Left lung (tissue), 4 donors: ENCODE measurements at regions not wholly inside any gene's neighbourhood (a gene's known extent, or its start where the extent isn't known, plus 50 kb on each side); places are given as distances from the start of the nearest gene placed in this dataset.

ENCODE experiments used
- ATAC-seq: fragments of 200-7000 bp; cut with Tn5 transposase; one replicate; pipeline ENCODE4 v1.9.1; 2020; ENCODE audit warnings: moderate library complexity
- DNase-seq, 4 donors: peaks; one replicate each; pipeline ENCODE4 v3.0.0-alpha.2; 2013 to 2020
- H3K27ac ChIP-seq, 2 donors: fragments of 200-600 bp; sonication (generic) in 1 of 2; one replicate each; pipeline versions ENCODE4 v1.5.0 to v1.8.0; 2020 to 2021
- H3K27me3 ChIP-seq, 2 donors: fragments of 200-600 bp; sonication (generic) in 1 of 2; one replicate each; pipeline versions ENCODE4 v1.5.0 to v1.8.0; 2020 to 2021
- H3K36me3 ChIP-seq, 2 donors: fragments of 200-600 bp; sonication (generic) in 1 of 2; one replicate each; pipeline versions ENCODE4 v1.5.0 to v1.8.0; 2020 to 2021
- H3K4me1 ChIP-seq, 2 donors: fragments of 200-600 bp; one replicate each; pipeline ENCODE4 v1.8.0; 2021
- H3K4me3 ChIP-seq, 2 donors: fragments of 200-600 bp; sonication (generic) in 1 of 2; one replicate each; pipeline versions ENCODE4 v1.5.0 to v1.8.0; 2020 to 2021; ENCODE audit warnings: mild to moderate bottlenecking in 1 of 2
- H3K9me3 ChIP-seq, 2 donors: fragments of 200-600 bp; sonication (generic) in 1 of 2; one replicate each; pipeline versions ENCODE4 v1.5.0 to v1.8.0; 2020 to 2021
- CTCF ChIP-seq, 2 donors: fragments of 200-600 bp; sonication (generic) in 1 of 2; IDR thresholded peaks; one replicate each; pipeline versions ENCODE4 v1.5.0 to v1.8.0; 2021; ENCODE audit warnings: antibody characterized with exemption in 2 of 2
- intact Hi-C, 2 donors: fragments of 100-400 bp; cut with DNase I; formaldehyde crosslinking; loops; one replicate each; pipeline versions ENCODE4 v1.11.2 to v1.14.2; 2022
- donor health status: DM: no; HTN: yes; CAD: no.
- donor health status: DM: no; HTN: no; CAD: no.

- H3K27ac ChIP-seq, result no peak overlapping the region
- no peak for TF ChIP-seq CTCF (IDR thresholded peaks at IDR 0.05)
- peaks cover 16 to 72% of the 10 kb centered on the region in 2 donors for H3K27me3 ChIP-seq
- peaks cover 14% of the 10 kb centered on the region in 2 donors for H3K4me1 ChIP-seq
- no peaks in the 10 kb centered on the region for H3K9me3 ChIP-seq
- DNase-seq (no peak), ATAC-seq (no peak)
- intact Hi-C loops, result no loop called here
- no peak overlapping the region for H3K4me3 ChIP-seq
- no peaks in the 10 kb centered on the region for H3K36me3 ChIP-seq
Observed at GRCh38 chr1:212512816-212513559, 80.3 kb downstream of the NENF start.

GRCh38 chr1:212513586-212513985, 80.9 kb downstream of the NENF start:
- DNase-seq (peak in 1 of 4 donors; percentile 13), ATAC-seq (no peak)

GRCh38 chr1:212514056-212514614, 81.4 kb downstream of the NENF start:
- H3K27me3 ChIP-seq, result peaks cover 16 to 72% of the 10 kb centered on the region in 2 donors
- H3K4me3 ChIP-seq, result peak overlapping the region in 1 of 2 donors; percentile 1
- no peak for TF ChIP-seq CTCF (IDR thresholded peaks at IDR 0.05)

More at GRCh38 chr1:212513586-212513985, 80.9 kb downstream of the NENF start:
- peaks cover 14% of the 10 kb centered on the region in 2 donors for H3K4me1 ChIP-seq
- no peak overlapping the region for H3K27ac ChIP-seq
- H3K9me3 ChIP-seq, result no peaks in the 10 kb centered on the region
- H3K4me3 ChIP-seq, result no peak overlapping the region
- intact Hi-C loops, result no loop called here
- TF ChIP-seq CTCF (IDR thresholded peaks at IDR 0.05), result no peak
- H3K27me3 ChIP-seq, result peaks cover 16 to 72% of the 10 kb centered on the region in 2 donors
- no peaks in the 10 kb centered on the region for H3K36me3 ChIP-seq

GRCh38 chr1:212514782-212515181, 82.1 kb downstream of the NENF start:
- intact Hi-C loops, result no loop called here

More at GRCh38 chr1:212514056-212514614, 81.4 kb downstream of the NENF start:
- peaks cover 14% of the 10 kb centered on the region in 2 donors for H3K4me1 ChIP-seq
- H3K36me3 ChIP-seq, result no peaks in the 10 kb centered on the region
- H3K9me3 ChIP-seq, result no peaks in the 10 kb centered on the region
- DNase-seq, result peak; percentile 23 to 79 (median 59)
- ATAC-seq, result peak; percentile 52
- intact Hi-C loops, result no loop called here
- H3K27ac ChIP-seq, result no peak overlapping the region

More at GRCh38 chr1:212514782-212515181, 82.1 kb downstream of the NENF start:
- Histone ChIP-seq H3K4me3 (peak overlapping the region in 1 of 2 donors; percentile 1), H3K4me1 (peaks cover 14% of the 10 kb centered on the region in 2 donors), H3K27me3 (peaks cover 16 to 72% of the 10 kb centered on the region in 2 donors), H3K36me3 (no peaks in the 10 kb centered on the region), H3K27ac (no peak overlapping the region), H3K9me3 (no peaks in the 10 kb centered on the region)
- no peak for TF ChIP-seq CTCF (IDR thresholded peaks at IDR 0.05)
- peak; percentile 63 for ATAC-seq
- DNase-seq, result peak in 3 of 4 donors; percentile 30 to 77 (median 66)
